ENCODE measurements at regions not wholly inside any gene's neighbourhood (a gene's known extent, or its start where the extent isn't known, plus 50 kb on each side); places are given as distances from the start of the nearest gene placed in this dataset.

DNA sequence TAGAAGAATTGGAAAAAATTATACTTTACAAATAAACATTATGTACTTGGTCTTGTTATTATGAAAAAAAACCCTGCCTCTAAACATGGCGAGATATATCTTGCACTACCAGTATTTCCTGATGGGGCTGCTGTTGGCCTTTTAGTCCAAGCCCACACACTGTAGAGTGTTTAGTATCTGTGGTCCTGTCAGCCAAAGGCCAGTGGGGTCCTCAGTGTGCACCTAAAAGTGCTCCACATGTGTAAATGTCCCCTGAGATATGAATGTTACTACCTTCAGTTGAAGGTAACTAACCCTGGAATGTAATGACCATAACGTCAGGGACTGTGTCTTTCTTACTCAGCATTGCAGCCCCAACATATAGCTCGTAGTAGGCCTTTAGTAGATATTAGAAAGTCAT lies 71.1 kb upstream of the HK2 start (continued):
- no peak for TF ChIP-seq MXD4 (CRISPR knock-in tag; IDR thresholded peaks at IDR 0.05; ENCODE audit: borderline replicate concordance)

GRCh38 chr2:74763962-74764428 lies 69.9 kb upstream of the HK2 start:
- DNase-seq (ENCODE audit: low spot score), result no peak
- H3K27ac Mint-ChIP-seq, result no peak overlapping the region
- ATAC-seq, result no peak; the same call in none of the 2 replicates
- H3K4me3 Mint-ChIP-seq, result no peak overlapping the region
- TF ChIP-seq ZNF423 (CRISPR knock-in tag; IDR thresholded peaks at IDR 0.05) (no peak), ZNF671 (CRISPR knock-in tag; IDR thresholded peaks at IDR 0.05) (no peak), CDX4 (CRISPR knock-in tag; IDR thresholded peaks at IDR 0.05; ENCODE audit: borderline replicate concordance) (no peak), NFE2L1 (CRISPR knock-in tag; IDR thresholded peaks at IDR 0.05) (no peak), GABPB1 (CRISPR knock-in tag; IDR thresholded peaks at IDR 0.05) (no peak), ZNF396 (CRISPR knock-in tag; IDR thresholded peaks at IDR 0.05; ENCODE audit: borderline replicate concordance) (no peak), HMGXB4 (CRISPR knock-in tag; IDR thresholded peaks at IDR 0.05) (no peak), ERG (CRISPR knock-in tag; IDR thresholded peaks at IDR 0.05) (no peak), JAZF1 (CRISPR knock-in tag; IDR thresholded peaks at IDR 0.05) (no peak), RORB (CRISPR knock-in tag; IDR thresholded peaks at IDR 0.05) (no peak), TEAD1 (CRISPR knock-in tag; IDR thresholded peaks at IDR 0.05) (no peak), ZNF232 (CRISPR knock-in tag; IDR thresholded peaks at IDR 0.05) (no peak), NFYB (CRISPR knock-in tag; conservative IDR thresholded peaks at IDR 0.05; ENCODE audit: low read depth) (no peak), MLX (CRISPR knock-in tag; IDR thresholded peaks at IDR 0.05) (no peak), ATF6 (CRISPR knock-in tag; IDR thresholded peaks at IDR 0.05) (no peak), GTF2I (CRISPR knock-in tag; conservative IDR thresholded peaks at IDR 0.05) (no peak), TCF7 (CRISPR knock-in tag; IDR thresholded peaks at IDR 0.05; ENCODE audit: low read depth) (no peak)
- TF ChIP-seq, protein P1, sequence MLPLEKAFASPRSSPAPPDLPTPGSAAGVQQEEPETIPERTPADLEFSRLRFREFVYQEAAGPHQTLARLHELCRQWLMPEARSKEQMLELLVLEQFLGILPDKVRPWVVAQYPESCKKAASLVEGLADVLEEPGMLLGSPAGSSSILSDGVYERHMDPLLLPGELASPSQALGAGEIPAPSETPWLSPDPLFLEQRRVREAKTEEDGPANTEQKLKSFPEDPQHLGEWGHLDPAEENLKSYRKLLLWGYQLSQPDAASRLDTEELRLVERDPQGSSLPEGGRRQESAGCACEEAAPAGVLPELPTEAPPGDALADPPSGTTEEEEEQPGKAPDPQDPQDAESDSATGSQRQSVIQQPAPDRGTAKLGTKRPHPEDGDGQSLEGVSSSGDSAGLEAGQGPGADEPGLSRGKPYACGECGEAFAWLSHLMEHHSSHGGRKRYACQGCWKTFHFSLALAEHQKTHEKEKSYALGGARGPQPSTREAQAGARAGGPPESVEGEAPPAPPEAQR (CRISPR knock-in tag; IDR thresholded peaks at IDR 0.05), result no peak
- TF ChIP-seq, protein P2, sequence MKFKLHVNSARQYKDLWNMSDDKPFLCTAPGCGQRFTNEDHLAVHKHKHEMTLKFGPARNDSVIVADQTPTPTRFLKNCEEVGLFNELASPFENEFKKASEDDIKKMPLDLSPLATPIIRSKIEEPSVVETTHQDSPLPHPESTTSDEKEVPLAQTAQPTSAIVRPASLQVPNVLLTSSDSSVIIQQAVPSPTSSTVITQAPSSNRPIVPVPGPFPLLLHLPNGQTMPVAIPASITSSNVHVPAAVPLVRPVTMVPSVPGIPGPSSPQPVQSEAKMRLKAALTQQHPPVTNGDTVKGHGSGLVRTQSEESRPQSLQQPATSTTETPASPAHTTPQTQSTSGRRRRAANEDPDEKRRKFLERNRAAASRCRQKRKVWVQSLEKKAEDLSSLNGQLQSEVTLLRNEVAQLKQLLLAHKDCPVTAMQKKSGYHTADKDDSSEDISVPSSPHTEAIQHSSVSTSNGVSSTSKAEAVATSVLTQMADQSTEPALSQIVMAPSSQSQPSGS (CRISPR knock-in tag; IDR thresholded peaks at IDR 0.05; ENCODE audit: borderline replicate concordance, low read depth), result no peak
- TF ChIP-seq, protein P3, sequence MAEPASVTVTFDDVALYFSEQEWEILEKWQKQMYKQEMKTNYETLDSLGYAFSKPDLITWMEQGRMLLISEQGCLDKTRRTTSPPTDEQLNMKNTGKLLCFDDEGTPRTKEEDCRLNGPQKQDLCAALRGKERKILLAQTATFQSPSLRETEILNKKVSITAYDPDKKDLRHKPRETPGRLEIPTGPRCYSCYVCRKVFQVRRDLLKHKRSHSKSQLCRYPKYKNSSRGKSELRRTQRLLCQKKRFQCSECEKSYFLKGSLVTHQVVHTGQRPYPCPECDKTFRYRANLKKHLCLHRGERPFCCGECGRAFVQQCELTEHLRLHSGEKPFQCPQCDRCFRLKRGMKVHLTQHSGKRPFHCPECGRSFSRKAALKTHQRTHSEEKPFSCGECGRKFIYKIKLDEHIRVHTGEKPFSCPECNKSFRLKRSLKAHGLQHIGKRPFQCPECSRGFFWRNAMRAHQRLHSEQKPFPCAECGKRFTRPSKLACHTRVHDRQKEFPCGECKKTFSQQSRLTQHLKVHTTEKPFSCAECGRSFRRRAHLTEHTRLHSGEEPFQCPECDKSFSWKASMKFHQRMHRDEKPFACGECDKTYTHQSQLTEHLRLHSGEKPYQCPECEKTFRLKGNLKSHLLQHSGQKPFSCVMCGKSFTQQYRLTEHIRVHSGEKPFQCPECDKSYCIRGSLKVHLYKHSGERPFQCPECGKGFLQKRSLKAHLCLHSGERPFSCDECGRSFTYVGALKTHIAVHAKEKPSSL (CRISPR knock-in tag; conservative IDR thresholded peaks at IDR 0.05), result no peak
- H3K27me3 Mint-ChIP-seq (ENCODE audit: low read depth), result no peaks in the 10 kb centered on the region
- peaks cover 18% of the 10 kb centered on the region for H3K4me1 Mint-ChIP-seq
- H3K36me3 Mint-ChIP-seq, result no peaks in the 10 kb centered on the region
- peaks cover 3% of the 10 kb centered on the region; the same call in 1 of the 2 replicates for H3K9me3 Mint-ChIP-seq
- CTCF ChIA-PET, result interaction anchor here (1.0 to 1.2 kb wide), 3 partner anchors 28 to 73 kb away, joined by 3 to 4 read pairs (median 3); no protein-coding TSS in a partner anchor
- POLR2A ChIA-PET, result no interaction called here
